ENCODE measurements at regions not wholly inside any gene's neighbourhood (a gene's known extent, or its start where the extent isn't known, plus 50 kb on each side); places are given as distances from the start of the nearest gene placed in this dataset.

- Histone ChIP-seq H3K27ac (ENCODE audit: extremely low read depth, low read depth, low read length) (no peak overlapping the region), H3K4me1 (replicated peaks in 1 of 2; ENCODE audit: control insufficient read depth in 2 of 2, insufficient read depth in 2 of 2, low read length in 2 of 2) (no peaks in the 10 kb centered on the region), H3K79me2 (ENCODE audit: control insufficient read depth, insufficient read depth, low read length) (no peaks in the 10 kb centered on the region), H4K20me1 (replicated peaks; ENCODE audit: control insufficient read depth, insufficient read depth, low read length) (no peaks in the 10 kb centered on the region), H2AFZ (ENCODE audit: low read depth, low read length) (no peak overlapping the region), H3K9me3 (replicated peaks; ENCODE audit: control insufficient read depth, insufficient read depth, low read depth, low read length) (no peaks in the 10 kb centered on the region), H3K4me2 (ENCODE audit: insufficient read depth, low read length) (no peak overlapping the region), H3K36me3 (ENCODE audit: control insufficient read depth, insufficient read depth, low read length) (no peaks in the 10 kb centered on the region), H3K4me3 (no peak overlapping the region), H3K9me1 (ENCODE audit: control insufficient read depth, insufficient read depth, low read length) (no peaks in the 10 kb centered on the region), H3K27me3 (ENCODE audit: control insufficient read depth in 2 of 2, insufficient read depth in 2 of 2, low read length in 2 of 2) (peaks cover 0 to 12% of the 10 kb centered on the region in 2 experiments; a peak in 2 of 5 replicates), H3K9ac (ENCODE audit: insufficient read depth in 1 of 2, low read depth in 2 of 2, low read length in 2 of 2) (no peak overlapping the region)
- FAIRE-seq = no peak
- no peak for DNase-seq (ENCODE audit: extremely low read depth in 1 of 4, low spot score in 3 of 4)
- intact Hi-C loops (cut with micrococcal nuclease) (no loop called here), in situ Hi-C loops (cut with MboI) (no loop called here)
- CTCF ChIA-PET (ENCODE audit: low intra/inter-chr PET ratio) = no interaction called here
- ATAC-seq = no peak
- WGBS (ENCODE audit: insufficient coverage, low coverage, missing lambda C conversion rate) = 0% methylated on average over 4 of the region's 4 CpGs
- POLR2A ChIA-PET = interaction anchor here (1.1 kb wide), 1 partner anchor 163 kb away, joined by 4 read pairs; no protein-coding TSS in a partner anchor
- BruUV-seq (replicated peaks) = no TSS peak
- no peak for TF ChIP-seq MEIS2 (IDR thresholded peaks at IDR 0.05; ENCODE audit: partially characterized antibody)
- no peak for TF ChIP-seq PPARD (CRISPR knock-in tag; IDR thresholded peaks at IDR 0.05)
- no peak for TF ChIP-seq ZC3H11A (IDR thresholded peaks at IDR 0.05; ENCODE audit: low read depth, low read length)
- TF ChIP-seq, protein P1, sequence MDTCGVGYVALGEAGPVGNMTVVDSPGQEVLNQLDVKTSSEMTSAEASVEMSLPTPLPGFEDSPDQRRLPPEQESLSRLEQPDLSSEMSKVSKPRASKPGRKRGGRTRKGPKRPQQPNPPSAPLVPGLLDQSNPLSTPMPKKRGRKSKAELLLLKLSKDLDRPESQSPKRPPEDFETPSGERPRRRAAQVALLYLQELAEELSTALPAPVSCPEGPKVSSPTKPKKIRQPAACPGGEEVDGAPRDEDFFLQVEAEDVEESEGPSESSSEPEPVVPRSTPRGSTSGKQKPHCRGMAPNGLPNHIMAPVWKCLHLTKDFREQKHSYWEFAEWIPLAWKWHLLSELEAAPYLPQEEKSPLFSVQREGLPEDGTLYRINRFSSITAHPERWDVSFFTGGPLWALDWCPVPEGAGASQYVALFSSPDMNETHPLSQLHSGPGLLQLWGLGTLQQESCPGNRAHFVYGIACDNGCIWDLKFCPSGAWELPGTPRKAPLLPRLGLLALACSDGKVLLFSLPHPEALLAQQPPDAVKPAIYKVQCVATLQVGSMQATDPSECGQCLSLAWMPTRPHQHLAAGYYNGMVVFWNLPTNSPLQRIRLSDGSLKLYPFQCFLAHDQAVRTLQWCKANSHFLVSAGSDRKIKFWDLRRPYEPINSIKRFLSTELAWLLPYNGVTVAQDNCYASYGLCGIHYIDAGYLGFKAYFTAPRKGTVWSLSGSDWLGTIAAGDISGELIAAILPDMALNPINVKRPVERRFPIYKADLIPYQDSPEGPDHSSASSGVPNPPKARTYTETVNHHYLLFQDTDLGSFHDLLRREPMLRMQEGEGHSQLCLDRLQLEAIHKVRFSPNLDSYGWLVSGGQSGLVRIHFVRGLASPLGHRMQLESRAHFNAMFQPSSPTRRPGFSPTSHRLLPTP (IDR thresholded peaks at IDR 0.05; ENCODE audit: borderline replicate concordance, extremely low read depth, insufficient read length) = no peak
- TF ChIP-seq ZNF407 (IDR thresholded peaks at IDR 0.05; ENCODE audit: low read depth) = no peak
- no peak for TF ChIP-seq NR4A1 (CRISPR knock-in tag; IDR thresholded peaks at IDR 0.05)
- no peak for TF ChIP-seq NR4A1 (tag; IDR thresholded peaks at IDR 0.05)
- no peak for TF ChIP-seq SREBF1 (IDR thresholded peaks at IDR 0.05; ENCODE audit: borderline replicate concordance, low read depth, low read length)
These were observed 127.8 kb upstream of the TIAM1 start for GRCh38 chr21:31471865-31472264.
